Endothelial cell (in vitro differentiated cells): ENCODE measurements at regions not wholly inside any gene's neighbourhood (a gene's known extent, or its start where the extent isn't known, plus 50 kb on each side); places are given as distances from the start of the nearest gene placed in this dataset.

Source experiments
- DNase-seq: peaks from one replicate; pipeline ENCODE4 v3.0.0; 2021; ENCODE audit warnings: low spot score
- H3K27ac Mint-ChIP-seq: one replicate; pipeline ENCODE4 v1.8.0; 2021; ENCODE audit warnings: mixed read lengths, inconsistent platforms; ENCODE audit not compliant: unreplicated experiment
- H3K27me3 Mint-ChIP-seq: one replicate; pipeline ENCODE4 v1.8.0; 2021; ENCODE audit warnings: mild to moderate bottlenecking, moderate library complexity, mixed read lengths, inconsistent platforms; ENCODE audit not compliant: unreplicated experiment
- H3K36me3 Mint-ChIP-seq: one replicate; pipeline ENCODE4 v1.8.0; 2021; ENCODE audit warnings: mild to moderate bottlenecking, low read depth, mixed read lengths, inconsistent platforms; ENCODE audit not compliant: unreplicated experiment
- H3K4me1 Mint-ChIP-seq: one replicate; pipeline ENCODE4 v1.8.0; 2021; ENCODE audit warnings: mild to moderate bottlenecking, mixed read lengths, inconsistent platforms; ENCODE audit not compliant: unreplicated experiment
- H3K4me3 Mint-ChIP-seq: one replicate; pipeline ENCODE4 v1.8.0; 2021; ENCODE audit warnings: mild to moderate bottlenecking, mixed read lengths, inconsistent platforms; ENCODE audit not compliant: unreplicated experiment
- H3K9me3 Mint-ChIP-seq: one replicate; pipeline ENCODE4 v1.8.0; 2021; ENCODE audit warnings: mixed read lengths, inconsistent platforms; ENCODE audit not compliant: unreplicated experiment
- TF ChIP-seq, protein P1 (sequence below): fragments of 200-600 bp; sonication (generic); IDR thresholded peaks from one replicate; pipeline ENCODE4 v1.5.0; 2021; ENCODE audit warnings: antibody characterized with exemption; ENCODE audit not compliant: unreplicated experiment

DNA sequence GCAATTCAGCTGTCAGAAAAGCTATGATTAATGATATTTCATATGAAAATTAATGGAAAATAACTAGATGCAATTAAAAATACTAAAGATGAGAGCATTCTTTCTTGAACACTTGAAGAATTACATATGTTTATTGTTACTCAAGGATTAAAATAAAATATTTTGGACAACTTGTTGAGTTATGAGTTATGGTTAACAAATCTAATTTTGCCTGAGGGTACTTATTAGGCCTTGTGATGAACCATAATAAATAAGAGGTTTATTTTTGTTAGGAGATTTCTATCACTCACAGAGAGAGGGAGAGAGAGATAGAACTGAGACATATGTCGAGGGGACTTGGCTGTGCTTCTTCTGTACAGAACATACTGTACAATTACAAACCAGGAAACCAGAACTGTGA, 183.7 kb downstream of the ISL1 start:
- H3K36me3 Mint-ChIP-seq = no peaks in the 10 kb centered on the region
- H3K9me3 Mint-ChIP-seq = no peaks in the 10 kb centered on the region
- no peaks in the 10 kb centered on the region for H3K4me1 Mint-ChIP-seq
- no peak for DNase-seq
- no peak overlapping the region for H3K4me3 Mint-ChIP-seq
- no peak overlapping the region for H3K27ac Mint-ChIP-seq
- H3K27me3 Mint-ChIP-seq = no peaks in the 10 kb centered on the region
- TF ChIP-seq, protein P1, sequence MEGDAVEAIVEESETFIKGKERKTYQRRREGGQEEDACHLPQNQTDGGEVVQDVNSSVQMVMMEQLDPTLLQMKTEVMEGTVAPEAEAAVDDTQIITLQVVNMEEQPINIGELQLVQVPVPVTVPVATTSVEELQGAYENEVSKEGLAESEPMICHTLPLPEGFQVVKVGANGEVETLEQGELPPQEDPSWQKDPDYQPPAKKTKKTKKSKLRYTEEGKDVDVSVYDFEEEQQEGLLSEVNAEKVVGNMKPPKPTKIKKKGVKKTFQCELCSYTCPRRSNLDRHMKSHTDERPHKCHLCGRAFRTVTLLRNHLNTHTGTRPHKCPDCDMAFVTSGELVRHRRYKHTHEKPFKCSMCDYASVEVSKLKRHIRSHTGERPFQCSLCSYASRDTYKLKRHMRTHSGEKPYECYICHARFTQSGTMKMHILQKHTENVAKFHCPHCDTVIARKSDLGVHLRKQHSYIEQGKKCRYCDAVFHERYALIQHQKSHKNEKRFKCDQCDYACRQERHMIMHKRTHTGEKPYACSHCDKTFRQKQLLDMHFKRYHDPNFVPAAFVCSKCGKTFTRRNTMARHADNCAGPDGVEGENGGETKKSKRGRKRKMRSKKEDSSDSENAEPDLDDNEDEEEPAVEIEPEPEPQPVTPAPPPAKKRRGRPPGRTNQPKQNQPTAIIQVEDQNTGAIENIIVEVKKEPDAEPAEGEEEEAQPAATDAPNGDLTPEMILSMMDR = no peak

DNA sequence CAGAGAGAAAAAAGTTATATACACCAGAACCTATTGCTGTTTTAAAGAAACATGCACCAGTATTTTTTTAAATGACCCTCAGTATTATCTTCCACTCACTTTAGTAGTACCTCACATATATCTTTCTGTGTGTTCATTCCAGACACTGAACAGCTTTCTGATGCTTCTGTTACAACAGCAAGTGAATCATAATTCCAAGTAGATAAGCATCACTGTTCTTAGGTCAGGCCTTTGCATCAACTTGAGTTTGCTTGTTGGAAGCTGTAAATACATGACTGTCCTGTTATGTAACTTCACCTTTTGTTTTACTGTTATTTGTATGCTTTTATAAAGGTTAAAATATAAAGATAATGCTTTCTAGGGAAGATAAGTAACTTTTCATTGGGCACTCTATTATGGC, 184.4 kb downstream of the ISL1 start:
- H3K36me3 Mint-ChIP-seq = no peaks in the 10 kb centered on the region
- no peaks in the 10 kb centered on the region for H3K27me3 Mint-ChIP-seq
- TF ChIP-seq, protein P1 = no peak
- H3K27ac Mint-ChIP-seq = no peak overlapping the region
- no peaks in the 10 kb centered on the region for H3K9me3 Mint-ChIP-seq
- H3K4me3 Mint-ChIP-seq = no peak overlapping the region
- no peak for DNase-seq
- no peaks in the 10 kb centered on the region for H3K4me1 Mint-ChIP-seq

DNA sequence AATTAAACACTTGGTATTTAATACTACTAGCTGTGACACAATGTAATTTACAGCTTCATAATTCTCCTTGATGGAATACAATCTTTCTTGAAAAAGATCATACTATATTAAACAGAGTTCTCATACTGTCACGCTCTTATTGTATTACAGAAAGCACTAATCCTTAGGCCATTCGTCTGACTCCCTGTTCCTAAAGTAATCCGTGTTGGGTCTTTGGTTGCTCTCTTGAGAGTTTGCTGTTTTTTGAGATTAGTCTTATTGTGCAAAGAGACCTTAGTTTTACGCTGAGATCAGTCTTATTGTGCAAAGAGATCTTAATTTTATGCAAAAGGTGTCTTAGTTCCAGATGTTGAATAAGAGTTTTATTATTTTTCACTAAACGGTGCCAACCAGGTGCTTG, 190.6 kb downstream of the ISL1 start:
- Mint-ChIP-seq H3K27ac (no peak overlapping the region), H3K9me3 (no peaks in the 10 kb centered on the region), H3K4me1 (no peaks in the 10 kb centered on the region), H3K4me3 (no peak overlapping the region), H3K36me3 (no peaks in the 10 kb centered on the region), H3K27me3 (no peaks in the 10 kb centered on the region)
- DNase-seq = no peak
- TF ChIP-seq, protein P1 = no peak

DNA sequence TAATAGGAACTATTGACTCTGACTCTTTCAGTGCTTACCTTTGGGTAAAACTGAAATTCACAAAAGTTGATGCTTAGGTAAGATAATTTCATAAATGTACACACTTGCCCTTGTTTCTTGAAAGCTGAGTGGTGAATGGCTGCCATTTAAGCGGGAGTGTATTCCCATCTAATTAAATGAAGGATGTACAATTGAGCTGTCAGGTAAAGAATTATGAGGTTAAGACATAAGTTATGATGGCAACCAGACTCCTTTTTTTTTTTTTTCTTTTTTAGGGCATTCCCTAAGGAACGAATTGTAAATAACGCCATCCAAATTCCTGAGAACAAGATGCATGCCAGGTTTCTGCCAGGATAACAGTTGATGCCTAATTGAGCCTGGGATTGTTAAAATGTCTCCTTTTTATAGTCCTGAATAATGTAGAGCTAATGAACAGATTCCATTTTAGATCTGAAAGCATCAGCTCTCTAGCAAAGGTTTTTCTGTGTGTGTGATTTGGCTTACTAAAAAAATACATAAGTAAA, 199.7 kb downstream of the ISL1 start:
- Mint-ChIP-seq H3K27ac (no peak overlapping the region), H3K9me3 (no peaks in the 10 kb centered on the region), H3K27me3 (peaks cover 1% of the 10 kb centered on the region), H3K36me3 (no peaks in the 10 kb centered on the region), H3K4me3 (no peak overlapping the region), H3K4me1 (peaks cover 8% of the 10 kb centered on the region)
- TF ChIP-seq, protein P1 = no peak
- no peak for DNase-seq

DNA sequence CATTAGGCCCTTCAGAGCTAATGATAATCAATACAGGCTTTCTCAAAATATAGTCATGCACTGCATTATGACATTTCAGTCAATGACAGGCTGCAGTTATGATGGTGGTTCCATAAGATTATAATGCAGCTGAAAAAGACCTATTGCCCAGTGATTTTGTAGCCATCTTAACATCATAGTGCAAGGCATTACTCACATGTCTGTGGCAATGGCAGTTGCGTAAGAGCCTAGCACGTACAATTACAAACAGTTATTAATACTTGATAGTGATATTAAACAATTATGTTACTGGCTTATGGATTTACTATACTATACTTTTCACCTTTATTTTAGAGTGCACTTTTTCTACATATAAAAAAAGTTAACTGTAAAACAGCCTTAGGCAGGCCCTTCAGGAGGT, 214.8 kb downstream of the ISL1 start:
- DNase-seq = no peak
- H3K4me3 Mint-ChIP-seq = no peak overlapping the region

More for the DNA sequence above, 214.8 kb downstream of the ISL1 start:
- H3K27me3 Mint-ChIP-seq = no peaks in the 10 kb centered on the region
- TF ChIP-seq, protein P1 = no peak
- no peaks in the 10 kb centered on the region for H3K4me1 Mint-ChIP-seq
- no peaks in the 10 kb centered on the region for H3K36me3 Mint-ChIP-seq
- no peak overlapping the region for H3K27ac Mint-ChIP-seq
- no peaks in the 10 kb centered on the region for H3K9me3 Mint-ChIP-seq
